Body of pancreas (tissue), 4 donors: ENCODE measurements at regions not wholly inside any gene's neighbourhood (a gene's known extent, or its start where the extent isn't known, plus 50 kb on each side); places are given as distances from the start of the nearest gene placed in this dataset.
"Not testable (repeated sequence)": the region's sequence is repeated elsewhere in the genome, so short reads cannot be mapped to it uniquely, and the experiment has no call there.

Experiments
- ATAC-seq: fragments of 150-250 bp; one replicate; pipeline ENCODE4 v1.9.1; 2016
- DNase-seq, 4 donors: peaks; one replicate each; pipeline ENCODE4 v3.0.0-alpha.2; 2019
- H3K27ac ChIP-seq, 4 donors: fragments of 200-600 bp; sonication (generic); 1 replicate in 3 of 4; 2 replicates in 1 of 4; pipeline versions ENCODE4 v1.5.1 to v1.6.1; 2016 to 2019; ENCODE audit warnings: mild to moderate bottlenecking in 1 of 4, mixed read lengths in 1 of 4, moderate library complexity in 1 of 4
- H3K27me3 ChIP-seq, 2 donors: fragments of 200-600 bp; sonication (generic); one replicate each; pipeline ENCODE4 v1.6.0; 2016; ENCODE audit warnings: mild to moderate bottlenecking in 1 of 2
- H3K36me3 ChIP-seq, 2 donors: fragments of 200-600 bp; sonication (generic); replicated peaks in 1 of 2; 2 replicates each; pipeline ENCODE4 v1.5.1; 2016; ENCODE audit warnings: low read depth in 2 of 2; ENCODE audit not compliant: insufficient read depth in 1 of 2
- H3K4me1 ChIP-seq: fragments of 200-600 bp; sonication (generic); one replicate; pipeline ENCODE4 v1.6.0; 2016
- H3K4me3 ChIP-seq, 2 donors: fragments of 200-600 bp; sonication (generic); 1 replicate in 1 of 2; 2 replicates in 1 of 2; pipeline ENCODE4 v1.5.1; 2016 to 2019
- H3K9me3 ChIP-seq, 3 donors: fragments of 200-600 bp; sonication (generic); 1 replicate in 2 of 3; 2 replicates in 1 of 3; pipeline ENCODE4 v1.5.1; 2016
- CTCF ChIP-seq, 7 experiments: fragments of 450-650 bp in 4 of 7; fragments of 200-600 bp in 3 of 7; sonication (generic) in 3 of 7; IDR thresholded peaks; one replicate each; pipeline ENCODE4 v1.5.1; 2016 to 2019; ENCODE audit warnings: antibody characterized with exemption in 7 of 7
- POLR2A ChIP-seq, 3 donors: fragments of 450-650 bp; IDR thresholded peaks; one replicate each; pipeline ENCODE4 v1.6.1; 2016; ENCODE audit warnings: antibody characterized with exemption in 3 of 3, mild to moderate bottlenecking in 2 of 3
- WGBS, 2 donors: methylation state at CpG; one replicate each; pipeline ENCODE4 v1.1.5; 2017; 5-methylcytosine and 5-hydroxymethylcytosine counted together
- intact Hi-C: fragments of 100-400 bp; cut with DNase I; formaldehyde crosslinking; loops from one replicate; pipeline ENCODE4 v1.15.1; 2023

GRCh38 chrX:35439692-35440091 is 358.4 kb upstream of the MAGEB16 start:
- peak overlapping the region; percentile 22 to 70 (median 28) for H3K27ac ChIP-seq
- H3K9me3 ChIP-seq: no peaks in the 10 kb centered on the region
- intact Hi-C loops: no loop called here
- no peak for TF ChIP-seq CTCF (IDR thresholded peaks at IDR 0.05)
- no peak for TF ChIP-seq POLR2A (IDR thresholded peaks at IDR 0.05)
- ATAC-seq (peak; percentile 77), DNase-seq (peak in 1 of 4 donors; percentile 45)
- H3K27me3 ChIP-seq: no peaks in the 10 kb centered on the region
- peaks cover 33% of the 10 kb centered on the region for H3K4me1 ChIP-seq
- 14 to 15% methylated on average over 2 of the region's 2 CpGs for WGBS, 2 donors
- H3K4me3 ChIP-seq: no peak overlapping the region
- no peaks in the 10 kb centered on the region for H3K36me3 ChIP-seq

GRCh38 chrX:35442421-35442820 is 355.7 kb upstream of the MAGEB16 start:
- H3K27ac ChIP-seq: peak overlapping the region in 3 of 4 donors; percentile 59 to 70 (median 65)
- peaks cover 33% of the 10 kb centered on the region for H3K4me1 ChIP-seq
- H3K27me3 ChIP-seq: no peaks in the 10 kb centered on the region
- ATAC-seq (peak; percentile 53), DNase-seq (no peak)
- H3K36me3 ChIP-seq: no peaks in the 10 kb centered on the region
- H3K9me3 ChIP-seq: no peaks in the 10 kb centered on the region
- TF ChIP-seq POLR2A (IDR thresholded peaks at IDR 0.05): no peak
- TF ChIP-seq CTCF (IDR thresholded peaks at IDR 0.05): no peak
- intact Hi-C loops: no loop called here
- H3K4me3 ChIP-seq: no peak overlapping the region

GRCh38 chrX:35443091-35443582 is 355.0 kb upstream of the MAGEB16 start:
- intact Hi-C loops, H3K9me3 ChIP-seq, H3K27me3 ChIP-seq, ATAC-seq, H3K36me3 ChIP-seq, H3K4me3 ChIP-seq: not testable (repeated sequence)
- 13% methylated on average over 3 of the region's 3 CpGs for WGBS, 2 donors
- Histone ChIP-seq H3K4me1 (peaks cover 33% of the 10 kb centered on the region), H3K27ac (peak overlapping the region; percentile 50 to 70 (median 62))
- DNase-seq: peak; percentile 73 to 93 (median 82)

- intact Hi-C loops: no loop called here
- TF ChIP-seq POLR2A (IDR thresholded peaks at IDR 0.05) (no peak), CTCF (IDR thresholded peaks at IDR 0.05) (no peak)
- Histone ChIP-seq H3K27me3 (no peaks in the 10 kb centered on the region), H3K4me3 (no peak overlapping the region), H3K36me3 (no peaks in the 10 kb centered on the region), H3K9me3 (no peaks in the 10 kb centered on the region), H3K27ac (no peak overlapping the region), H3K4me1 (peaks cover 24% of the 10 kb centered on the region)
- DNase-seq: no peak
- no peak for ATAC-seq
- WGBS, 2 donors: 94 to 95% methylated on average over 2 of the region's 2 CpGs
These were observed 353.3 kb upstream of the MAGEB16 start for GRCh38 chrX:35444671-35445355.

- H3K27ac ChIP-seq: no peak overlapping the region
- TF ChIP-seq CTCF (IDR thresholded peaks at IDR 0.05) (no peak), POLR2A (IDR thresholded peaks at IDR 0.05) (no peak)
- 27 to 47% methylated on average over 3 of the region's 3 CpGs for WGBS, 2 donors
- DNase-seq: no peak
- peaks cover 19% of the 10 kb centered on the region for H3K4me1 ChIP-seq
- H3K27me3 ChIP-seq: no peaks in the 10 kb centered on the region
- peak; percentile 40 for ATAC-seq
- H3K36me3 ChIP-seq: no peaks in the 10 kb centered on the region
- no peaks in the 10 kb centered on the region for H3K9me3 ChIP-seq
- intact Hi-C loops: no loop called here
- no peak overlapping the region for H3K4me3 ChIP-seq
These were observed 352.2 kb upstream of the MAGEB16 start for GRCh38 chrX:35445912-35446311.
